Vagina (tissue), 2 donors: ENCODE measurements at regions not wholly inside any gene's neighbourhood (a gene's known extent, or its start where the extent isn't known, plus 50 kb on each side); places are given as distances from the start of the nearest gene placed in this dataset.

Experiments
- DNase-seq, 2 donors: peaks; one replicate each; pipeline ENCODE4 v3.0.0-alpha.2; 2017; ENCODE audit errors: extremely low spot score in 2 of 2
- H3K27ac ChIP-seq: fragments of 200-600 bp; sonication (generic); one replicate; pipeline ENCODE4 v1.5.1; 2019
- H3K27me3 ChIP-seq: fragments of 200-600 bp; sonication (generic); one replicate; pipeline ENCODE4 v1.5.1; 2019
- H3K36me3 ChIP-seq, 2 donors: fragments of 200-600 bp; sonication (generic); one replicate each; pipeline ENCODE4 v1.5.1; 2017 to 2019
- H3K4me1 ChIP-seq: fragments of 200-600 bp; sonication (generic); one replicate; pipeline ENCODE4 v1.5.1; 2019
- H3K4me3 ChIP-seq, 2 donors: fragments of 200-600 bp; sonication (generic); 1 replicate in 1 of 2; 2 replicates in 1 of 2; pipeline ENCODE4 v1.5.1; 2016 to 2019
- H3K9me3 ChIP-seq: fragments of 200-600 bp; sonication (generic); one replicate; pipeline ENCODE4 v1.5.1; 2019
- POLR2A ChIP-seq, 2 donors: fragments of 450-650 bp; IDR thresholded peaks; one replicate each; pipeline ENCODE4 v1.6.1; 2017; ENCODE audit warnings: antibody characterized with exemption in 2 of 2, mild to moderate bottlenecking in 2 of 2, moderate library complexity in 2 of 2
- POLR2AphosphoS5 ChIP-seq, 2 donors: sonication (generic); formaldehyde crosslinking; IDR thresholded peaks; one replicate each; pipeline ENCODE4 v1.9.0; 2017; ENCODE audit warnings: antibody characterized with exemption in 2 of 2, mild to moderate bottlenecking in 2 of 2, low read depth in 1 of 2; ENCODE audit not compliant: insufficient read depth in 1 of 2
- intact Hi-C: fragments of 100-400 bp; cut with DNase I; formaldehyde crosslinking; loops from one replicate; pipeline ENCODE4 v1.15.1; 2023
- TF ChIP-seq, protein P1 (sequence below), 3 experiments: fragments of 450-650 bp in 2 of 3; fragments of 200-600 bp in 1 of 3; sonication (generic) in 1 of 3; IDR thresholded peaks; one replicate each; pipeline ENCODE4 v1.5.1; 2017 to 2019; ENCODE audit warnings: antibody characterized with exemption in 3 of 3, mild to moderate bottlenecking in 2 of 3, moderate library complexity in 2 of 3

- DNase-seq = peak in 1 of 2 donors; percentile 14
- no peak overlapping the region for H3K4me3 ChIP-seq
- intact Hi-C loops = loop anchor here (10.0 kb wide), 1 partner anchor 113 kb away; no protein-coding TSS in a partner anchor
- no peak overlapping the region for H3K27ac ChIP-seq
- TF ChIP-seq POLR2AphosphoS5 (IDR thresholded peaks at IDR 0.05; ENCODE audit: insufficient read depth in 1 of 2, low read depth in 1 of 2) (no peak), POLR2A (IDR thresholded peaks at IDR 0.05) (no peak)
- no peaks in the 10 kb centered on the region for H3K27me3 ChIP-seq
- H3K9me3 ChIP-seq = no peaks in the 10 kb centered on the region
- peaks cover 26% of the 10 kb centered on the region for H3K4me1 ChIP-seq
- H3K36me3 ChIP-seq = no peaks in the 10 kb centered on the region
Observed at GRCh38 chr11:10622108-10622507, 53.6 kb upstream of the LYVE1 start.

GRCh38 chr11:10619131-10619680, 50.7 kb upstream of the LYVE1 start:
- intact Hi-C loops = no loop called here
- Histone ChIP-seq H3K4me3 (no peak overlapping the region), H3K4me1 (peaks cover 8% of the 10 kb centered on the region), H3K27ac (peak overlapping the region; percentile 78), H3K9me3 (no peaks in the 10 kb centered on the region), H3K36me3 (no peaks in the 10 kb centered on the region), H3K27me3 (no peaks in the 10 kb centered on the region)
- TF ChIP-seq POLR2AphosphoS5 (IDR thresholded peaks at IDR 0.05; ENCODE audit: insufficient read depth in 1 of 2, low read depth in 1 of 2) = peak in 1 of 2 donors; percentile 14
- TF ChIP-seq POLR2A (IDR thresholded peaks at IDR 0.05) = no peak
- DNase-seq = peak in 1 of 2 donors; percentile 62

DNA sequence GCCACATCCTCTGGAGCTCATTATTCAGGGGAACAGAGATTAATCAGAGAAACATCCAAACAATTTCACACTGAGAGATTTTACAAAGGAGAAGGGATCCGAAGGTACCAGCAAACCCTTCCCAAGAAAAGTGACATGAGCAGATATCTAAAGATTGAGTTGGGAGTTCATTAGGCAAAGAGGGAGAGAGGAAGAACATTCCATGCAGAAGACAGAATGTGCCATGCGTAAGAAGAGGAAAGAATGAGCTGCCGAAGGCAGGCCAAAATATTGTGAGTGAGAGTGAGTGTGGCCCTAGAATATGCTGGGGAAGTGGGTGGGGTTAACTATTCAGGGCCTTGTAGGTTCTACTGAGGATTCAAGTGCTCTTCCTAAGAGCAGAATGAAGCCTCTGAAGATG, 50.0 kb upstream of the LYVE1 start:
- Histone ChIP-seq H3K36me3 (no peaks in the 10 kb centered on the region), H3K9me3 (no peaks in the 10 kb centered on the region), H3K27me3 (no peaks in the 10 kb centered on the region), H3K27ac (peak overlapping the region; percentile 78), H3K4me1 (peaks cover 8% of the 10 kb centered on the region), H3K4me3 (no peak overlapping the region)
- DNase-seq = no peak
- TF ChIP-seq, protein P1, sequence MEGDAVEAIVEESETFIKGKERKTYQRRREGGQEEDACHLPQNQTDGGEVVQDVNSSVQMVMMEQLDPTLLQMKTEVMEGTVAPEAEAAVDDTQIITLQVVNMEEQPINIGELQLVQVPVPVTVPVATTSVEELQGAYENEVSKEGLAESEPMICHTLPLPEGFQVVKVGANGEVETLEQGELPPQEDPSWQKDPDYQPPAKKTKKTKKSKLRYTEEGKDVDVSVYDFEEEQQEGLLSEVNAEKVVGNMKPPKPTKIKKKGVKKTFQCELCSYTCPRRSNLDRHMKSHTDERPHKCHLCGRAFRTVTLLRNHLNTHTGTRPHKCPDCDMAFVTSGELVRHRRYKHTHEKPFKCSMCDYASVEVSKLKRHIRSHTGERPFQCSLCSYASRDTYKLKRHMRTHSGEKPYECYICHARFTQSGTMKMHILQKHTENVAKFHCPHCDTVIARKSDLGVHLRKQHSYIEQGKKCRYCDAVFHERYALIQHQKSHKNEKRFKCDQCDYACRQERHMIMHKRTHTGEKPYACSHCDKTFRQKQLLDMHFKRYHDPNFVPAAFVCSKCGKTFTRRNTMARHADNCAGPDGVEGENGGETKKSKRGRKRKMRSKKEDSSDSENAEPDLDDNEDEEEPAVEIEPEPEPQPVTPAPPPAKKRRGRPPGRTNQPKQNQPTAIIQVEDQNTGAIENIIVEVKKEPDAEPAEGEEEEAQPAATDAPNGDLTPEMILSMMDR (IDR thresholded peaks at IDR 0.05) = no peak
- TF ChIP-seq POLR2A (IDR thresholded peaks at IDR 0.05) (no peak), POLR2AphosphoS5 (IDR thresholded peaks at IDR 0.05; ENCODE audit: insufficient read depth in 1 of 2, low read depth in 1 of 2) (no peak)
- intact Hi-C loops = no loop called here
